ENCODE measurements at regions not wholly inside any gene's neighbourhood (a gene's known extent, or its start where the extent isn't known, plus 50 kb on each side); places are given as distances from the start of the nearest gene placed in this dataset.

DNA sequence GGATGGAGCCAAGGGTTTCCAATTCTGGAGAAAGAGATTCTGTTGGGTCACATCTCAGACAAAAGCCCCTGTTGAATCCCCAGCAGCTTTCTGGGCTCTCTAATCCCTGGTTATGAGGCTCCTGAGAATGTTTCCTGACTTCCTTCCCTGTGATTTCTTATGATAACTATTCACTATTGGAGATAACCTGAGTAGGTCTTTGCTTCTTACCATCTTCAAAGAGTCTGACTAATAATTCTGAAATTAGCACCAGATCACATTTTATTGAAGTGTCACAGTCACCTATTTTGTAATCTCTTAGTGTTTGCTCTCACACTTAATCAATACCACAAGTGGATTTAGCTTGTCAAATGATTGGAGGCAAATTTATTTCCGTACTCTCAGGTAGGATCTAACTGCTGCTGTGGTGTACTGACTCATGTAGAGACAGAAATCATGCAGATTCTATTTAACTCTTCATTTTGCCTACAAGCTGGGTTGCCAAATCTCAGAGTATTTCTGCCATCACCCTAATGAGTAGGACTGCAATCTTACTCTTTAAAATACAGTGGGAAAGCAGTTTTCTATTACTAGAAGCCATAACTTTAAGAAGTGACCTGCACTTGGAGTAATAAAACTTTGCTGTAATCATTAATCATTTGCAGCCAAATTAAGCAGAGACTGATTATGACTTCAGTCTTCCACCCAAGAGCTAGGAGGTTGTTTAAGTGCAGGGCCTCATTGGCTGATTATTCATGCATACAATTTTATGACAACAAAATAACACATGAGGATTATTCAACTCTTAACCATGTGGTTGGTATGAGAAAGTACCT lies 422.1 kb downstream of the EPM2A start:
- Histone ChIP-seq H3K36me3 (ENCODE audit: control insufficient read depth in 2 of 2, insufficient read depth in 2 of 2, low read length in 1 of 2) (no peaks in the 10 kb centered on the region), H3K27me3 (ENCODE audit: control insufficient read depth in 1 of 2, insufficient read depth in 2 of 2, low read length in 2 of 2) (no peaks in the 10 kb centered on the region), H3K27ac (ENCODE audit: low read depth in 2 of 2, low read length in 1 of 2) (no peak overlapping the region), H3K4me3 (ENCODE audit: low read depth in 1 of 2, low read length in 2 of 2) (no peak overlapping the region), H3K9me3 (ENCODE audit: control insufficient read depth in 2 of 2, insufficient read depth in 1 of 2, low read depth in 1 of 2, low read length in 1 of 2) (no peaks in the 10 kb centered on the region), H3K4me1 (ENCODE audit: control insufficient read depth in 2 of 2, insufficient read depth in 2 of 2, low read length in 1 of 2) (no peaks in the 10 kb centered on the region)
- 51 to 64% methylated on average over 1 of the region's 1 CpG for WGBS, 2 donors

GRCh38 chr6:145315982-145316600 lies 419.2 kb downstream of the EPM2A start:
- H3K27ac ChIP-seq (ENCODE audit: low read depth in 2 of 2, low read length in 1 of 2): no peak overlapping the region
- 69 to 74% methylated on average over 3 of the region's 3 CpGs for WGBS, 2 donors
- H3K4me1 ChIP-seq (ENCODE audit: control insufficient read depth in 2 of 2, insufficient read depth in 2 of 2, low read length in 1 of 2): no peaks in the 10 kb centered on the region
- H3K36me3 ChIP-seq (ENCODE audit: control insufficient read depth in 2 of 2, insufficient read depth in 2 of 2, low read length in 1 of 2): no peaks in the 10 kb centered on the region
- no peaks in the 10 kb centered on the region for H3K27me3 ChIP-seq (ENCODE audit: control insufficient read depth in 1 of 2, insufficient read depth in 2 of 2, low read length in 2 of 2)
- H3K9me3 ChIP-seq (ENCODE audit: control insufficient read depth in 2 of 2, insufficient read depth in 1 of 2, low read depth in 1 of 2, low read length in 1 of 2): no peaks in the 10 kb centered on the region
- no peak overlapping the region for H3K4me3 ChIP-seq (ENCODE audit: low read depth in 1 of 2, low read length in 2 of 2)

DNA sequence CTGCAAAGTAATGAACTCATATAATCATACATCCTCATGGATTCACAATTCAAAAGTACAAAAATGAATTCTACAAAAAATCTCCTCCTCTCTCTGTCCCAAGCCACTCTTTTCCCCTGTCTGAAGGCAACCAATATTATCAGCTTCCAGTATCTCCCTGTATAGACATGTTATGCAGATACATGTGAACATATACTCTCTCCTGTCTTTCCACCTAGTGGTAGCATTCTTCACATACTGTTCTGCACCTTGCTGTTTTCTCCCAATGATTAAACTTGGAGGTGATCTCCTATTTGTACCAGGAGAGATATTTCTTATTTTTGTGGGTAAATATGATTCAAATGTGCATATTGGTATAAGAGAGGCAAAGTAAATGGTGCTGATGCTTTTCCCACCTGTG lies 416.4 kb downstream of the EPM2A start:
- Histone ChIP-seq H3K27me3 (ENCODE audit: control insufficient read depth in 1 of 2, insufficient read depth in 2 of 2, low read length in 2 of 2) (no peaks in the 10 kb centered on the region), H3K36me3 (ENCODE audit: control insufficient read depth in 2 of 2, insufficient read depth in 2 of 2, low read length in 1 of 2) (no peaks in the 10 kb centered on the region), H3K27ac (ENCODE audit: low read depth in 2 of 2, low read length in 1 of 2) (no peak overlapping the region), H3K4me1 (ENCODE audit: control insufficient read depth in 2 of 2, insufficient read depth in 2 of 2, low read length in 1 of 2) (no peaks in the 10 kb centered on the region), H3K4me3 (ENCODE audit: low read depth in 1 of 2, low read length in 2 of 2) (no peak overlapping the region), H3K9me3 (ENCODE audit: control insufficient read depth in 2 of 2, insufficient read depth in 1 of 2, low read depth in 1 of 2, low read length in 1 of 2) (no peaks in the 10 kb centered on the region)

DNA sequence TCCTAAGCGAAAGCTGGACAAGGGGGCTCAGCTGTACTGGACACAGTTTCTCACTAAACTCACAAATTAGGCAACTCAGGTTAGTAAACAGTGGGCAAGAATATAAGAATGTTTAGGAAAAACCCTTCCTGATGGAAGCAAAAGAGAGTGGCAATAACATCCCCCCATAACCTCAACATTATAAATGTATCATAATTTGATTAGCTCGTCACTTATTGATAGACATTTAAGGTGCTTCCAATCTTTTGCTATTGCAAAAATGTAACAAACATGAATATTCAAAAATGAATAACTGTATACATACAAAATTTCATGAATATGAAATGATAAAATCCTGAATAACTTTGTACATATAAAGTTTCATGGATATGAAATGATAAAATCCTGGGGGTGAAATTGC lies 415.7 kb downstream of the EPM2A start:
- WGBS, 2 donors: 89 to 95% methylated on average over 2 of the region's 2 CpGs
- Histone ChIP-seq H3K36me3 (ENCODE audit: control insufficient read depth in 2 of 2, insufficient read depth in 2 of 2, low read length in 1 of 2) (no peaks in the 10 kb centered on the region), H3K9me3 (ENCODE audit: control insufficient read depth in 2 of 2, insufficient read depth in 1 of 2, low read depth in 1 of 2, low read length in 1 of 2) (no peaks in the 10 kb centered on the region), H3K27ac (ENCODE audit: low read depth in 2 of 2, low read length in 1 of 2) (no peak overlapping the region), H3K27me3 (ENCODE audit: control insufficient read depth in 1 of 2, insufficient read depth in 2 of 2, low read length in 2 of 2) (no peaks in the 10 kb centered on the region), H3K4me3 (ENCODE audit: low read depth in 1 of 2, low read length in 2 of 2) (no peak overlapping the region), H3K4me1 (ENCODE audit: control insufficient read depth in 2 of 2, insufficient read depth in 2 of 2, low read length in 1 of 2) (no peaks in the 10 kb centered on the region)

DNA sequence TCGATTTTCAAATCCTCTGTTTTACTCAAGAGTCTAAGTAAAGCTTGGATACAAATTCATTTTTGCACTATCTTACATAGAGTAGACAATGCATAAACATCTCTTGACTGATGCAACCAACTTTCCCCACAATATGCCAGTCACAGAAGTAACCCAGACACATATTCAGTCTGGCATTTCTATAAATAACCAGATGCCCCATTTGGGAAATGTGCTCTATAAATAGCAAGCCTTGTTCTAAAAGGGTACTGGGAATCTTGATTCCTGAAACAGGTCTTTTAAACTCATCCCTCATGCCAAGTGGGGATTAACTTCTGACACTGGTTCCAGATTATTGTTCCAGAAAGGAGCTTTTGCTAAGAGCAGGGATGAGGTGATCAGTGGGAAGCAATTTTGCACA lies 411.7 kb downstream of the EPM2A start:
- H3K27me3 ChIP-seq (ENCODE audit: control insufficient read depth in 1 of 2, insufficient read depth in 2 of 2, low read length in 2 of 2): no peaks in the 10 kb centered on the region
- H3K27ac ChIP-seq (ENCODE audit: low read depth in 2 of 2, low read length in 1 of 2): no peak overlapping the region
- no peaks in the 10 kb centered on the region for H3K4me1 ChIP-seq (ENCODE audit: control insufficient read depth in 2 of 2, insufficient read depth in 2 of 2, low read length in 1 of 2)
- H3K9me3 ChIP-seq (ENCODE audit: control insufficient read depth in 2 of 2, insufficient read depth in 1 of 2, low read depth in 1 of 2, low read length in 1 of 2): no peaks in the 10 kb centered on the region
- WGBS, 2 donors: 64 to 66% methylated on average over 1 of the region's 1 CpG
- H3K4me3 ChIP-seq (ENCODE audit: low read depth in 1 of 2, low read length in 2 of 2): no peak overlapping the region
- H3K36me3 ChIP-seq (ENCODE audit: control insufficient read depth in 2 of 2, insufficient read depth in 2 of 2, low read length in 1 of 2): no peaks in the 10 kb centered on the region

GRCh38 chr6:145327586-145327985 lies 407.7 kb downstream of the EPM2A start:
- Histone ChIP-seq H3K9me3 (ENCODE audit: control insufficient read depth in 2 of 2, insufficient read depth in 1 of 2, low read depth in 1 of 2, low read length in 1 of 2) (no peaks in the 10 kb centered on the region), H3K4me1 (ENCODE audit: control insufficient read depth in 2 of 2, insufficient read depth in 2 of 2, low read length in 1 of 2) (no peaks in the 10 kb centered on the region), H3K27ac (ENCODE audit: low read depth in 2 of 2, low read length in 1 of 2) (no peak overlapping the region), H3K27me3 (ENCODE audit: control insufficient read depth in 1 of 2, insufficient read depth in 2 of 2, low read length in 2 of 2) (no peaks in the 10 kb centered on the region), H3K4me3 (ENCODE audit: low read depth in 1 of 2, low read length in 2 of 2) (no peak overlapping the region), H3K36me3 (ENCODE audit: control insufficient read depth in 2 of 2, insufficient read depth in 2 of 2, low read length in 1 of 2) (no peaks in the 10 kb centered on the region)
- WGBS, 2 donors: 37 to 41% methylated on average over 2 of the region's 2 CpGs

- Histone ChIP-seq H3K36me3 (ENCODE audit: control insufficient read depth in 2 of 2, insufficient read depth in 2 of 2, low read length in 1 of 2) (no peaks in the 10 kb centered on the region), H3K4me1 (ENCODE audit: control insufficient read depth in 2 of 2, insufficient read depth in 2 of 2, low read length in 1 of 2) (no peaks in the 10 kb centered on the region), H3K27me3 (ENCODE audit: control insufficient read depth in 1 of 2, insufficient read depth in 2 of 2, low read length in 2 of 2) (no peaks in the 10 kb centered on the region), H3K4me3 (ENCODE audit: low read depth in 1 of 2, low read length in 2 of 2) (no peak overlapping the region), H3K9me3 (ENCODE audit: control insufficient read depth in 2 of 2, insufficient read depth in 1 of 2, low read depth in 1 of 2, low read length in 1 of 2) (no peaks in the 10 kb centered on the region), H3K27ac (ENCODE audit: low read depth in 2 of 2, low read length in 1 of 2) (no peak overlapping the region)
- WGBS, 2 donors: 33 to 51% methylated on average over 3 of the region's 3 CpGs
Observed at GRCh38 chr6:145329257-145329656, 406.1 kb downstream of the EPM2A start.

- no peaks in the 10 kb centered on the region for H3K27me3 ChIP-seq (ENCODE audit: control insufficient read depth in 1 of 2, insufficient read depth in 2 of 2, low read length in 2 of 2)
- H3K36me3 ChIP-seq (ENCODE audit: control insufficient read depth in 2 of 2, insufficient read depth in 2 of 2, low read length in 1 of 2): no peaks in the 10 kb centered on the region
- no peak overlapping the region for H3K27ac ChIP-seq (ENCODE audit: low read depth in 2 of 2, low read length in 1 of 2)
- H3K9me3 ChIP-seq (ENCODE audit: control insufficient read depth in 2 of 2, insufficient read depth in 1 of 2, low read depth in 1 of 2, low read length in 1 of 2): no peaks in the 10 kb centered on the region
- H3K4me3 ChIP-seq (ENCODE audit: low read depth in 1 of 2, low read length in 2 of 2): no peak overlapping the region
- 69 to 75% methylated on average over 4 of the region's 4 CpGs for WGBS, 2 donors
- H3K4me1 ChIP-seq (ENCODE audit: control insufficient read depth in 2 of 2, insufficient read depth in 2 of 2, low read length in 1 of 2): no peaks in the 10 kb centered on the region
Observed at GRCh38 chr6:145331066-145331465, 404.3 kb downstream of the EPM2A start.

GRCh38 chr6:145332011-145332410 lies 403.3 kb downstream of the EPM2A start:
- WGBS, 2 donors: 32 to 41% methylated on average over 2 of the region's 2 CpGs

DNA sequence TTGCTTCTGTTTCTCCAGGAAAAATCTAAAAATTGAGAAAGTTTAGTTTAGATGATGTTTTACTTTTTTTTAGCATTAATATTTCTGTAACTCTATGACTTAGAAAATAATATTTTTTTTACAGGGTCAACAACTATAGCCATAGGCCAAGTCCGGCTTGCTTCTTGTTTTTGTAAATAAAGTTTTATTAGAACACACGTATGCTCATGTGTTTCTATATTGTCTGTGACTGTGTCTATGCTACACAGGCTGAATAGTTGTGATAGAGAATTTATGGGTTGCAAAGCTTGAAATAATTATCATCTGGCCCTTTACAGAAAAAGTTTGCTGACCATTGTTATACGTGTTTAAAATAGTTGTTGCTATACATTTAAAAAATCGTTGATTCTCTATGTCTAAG lies 399.2 kb downstream of the EPM2A start:
- no peaks in the 10 kb centered on the region for H3K27me3 ChIP-seq (ENCODE audit: control insufficient read depth in 1 of 2, insufficient read depth in 2 of 2, low read length in 2 of 2)
- H3K27ac ChIP-seq (ENCODE audit: low read depth in 2 of 2, low read length in 1 of 2): no peak overlapping the region
- H3K36me3 ChIP-seq (ENCODE audit: control insufficient read depth in 2 of 2, insufficient read depth in 2 of 2, low read length in 1 of 2): no peaks in the 10 kb centered on the region
- WGBS, 2 donors: 92 to 94% methylated on average over 4 of the region's 4 CpGs
- H3K4me3 ChIP-seq (ENCODE audit: low read depth in 1 of 2, low read length in 2 of 2): no peak overlapping the region
- no peaks in the 10 kb centered on the region for H3K9me3 ChIP-seq (ENCODE audit: control insufficient read depth in 2 of 2, insufficient read depth in 1 of 2, low read depth in 1 of 2, low read length in 1 of 2)
- no peaks in the 10 kb centered on the region for H3K4me1 ChIP-seq (ENCODE audit: control insufficient read depth in 2 of 2, insufficient read depth in 2 of 2, low read length in 1 of 2)

More at GRCh38 chr6:145332011-145332410, 403.3 kb downstream of the EPM2A start:
- Histone ChIP-seq H3K27ac (ENCODE audit: low read depth in 2 of 2, low read length in 1 of 2) (no peak overlapping the region), H3K4me1 (ENCODE audit: control insufficient read depth in 2 of 2, insufficient read depth in 2 of 2, low read length in 1 of 2) (no peaks in the 10 kb centered on the region), H3K4me3 (ENCODE audit: low read depth in 1 of 2, low read length in 2 of 2) (no peak overlapping the region), H3K9me3 (ENCODE audit: control insufficient read depth in 2 of 2, insufficient read depth in 1 of 2, low read depth in 1 of 2, low read length in 1 of 2) (no peaks in the 10 kb centered on the region), H3K27me3 (ENCODE audit: control insufficient read depth in 1 of 2, insufficient read depth in 2 of 2, low read length in 2 of 2) (no peaks in the 10 kb centered on the region), H3K36me3 (ENCODE audit: control insufficient read depth in 2 of 2, insufficient read depth in 2 of 2, low read length in 1 of 2) (no peaks in the 10 kb centered on the region)
